Activated CD4-positive, CD25-positive, alpha-beta regulatory T cell (primary cell): ENCODE measurements at regions not wholly inside any gene's neighbourhood (a gene's known extent, or its start where the extent isn't known, plus 50 kb on each side); places are given as distances from the start of the nearest gene placed in this dataset.

Source experiments
- DNase-seq, 4 experiments: peaks; one replicate each; lab custom pipeline; 2025; lab: John Stamatoyannopoulos, UW

- no peak for DNase-seq
Observed at GRCh38 chr15:95558131-95558530, 772.4 kb upstream of the NR2F2 start.

- DNase-seq = no peak
Observed at GRCh38 chr15:95558916-95559315, 771.6 kb upstream of the NR2F2 start.

GRCh38 chr15:95559875-95560394 is 770.6 kb upstream of the NR2F2 start:
- no peak for DNase-seq

- DNase-seq = no peak
Observed at GRCh38 chr15:95561463-95561862, 769.0 kb upstream of the NR2F2 start.

- DNase-seq = no peak
Observed at GRCh38 chr15:95563634-95564033, 766.9 kb upstream of the NR2F2 start.

- no peak for DNase-seq
Observed at GRCh38 chr15:95565016-95565600, 765.4 kb upstream of the NR2F2 start.

- no peak for DNase-seq
Observed at GRCh38 chr15:95565690-95566089, 764.8 kb upstream of the NR2F2 start.

- no peak for DNase-seq
Observed at GRCh38 chr15:95567686-95568085, 762.8 kb upstream of the NR2F2 start.

- no peak for DNase-seq
Observed at GRCh38 chr15:95574053-95574452, 756.4 kb upstream of the NR2F2 start.

- no peak for DNase-seq
Observed at GRCh38 chr15:95577927-95578326, 752.6 kb upstream of the NR2F2 start.

GRCh38 chr15:95580121-95580520 is 750.4 kb upstream of the NR2F2 start:
- no peak for DNase-seq

- no peak for DNase-seq
Observed at GRCh38 chr15:95581595-95581994, 748.9 kb upstream of the NR2F2 start.

- DNase-seq = no peak
Observed at GRCh38 chr15:95584088-95584487, 746.4 kb upstream of the NR2F2 start.

GRCh38 chr15:95588056-95588455 is 742.4 kb upstream of the NR2F2 start:
- no peak for DNase-seq

GRCh38 chr15:95590533-95591044 is 739.9 kb upstream of the NR2F2 start:
- DNase-seq = no peak

GRCh38 chr15:95591270-95591669 is 739.2 kb upstream of the NR2F2 start:
- DNase-seq = no peak

- DNase-seq = no peak
Observed at GRCh38 chr15:95591886-95592285, 738.6 kb upstream of the NR2F2 start.

GRCh38 chr15:95594496-95594895 is 736.0 kb upstream of the NR2F2 start:
- DNase-seq = no peak

GRCh38 chr15:95595759-95596158 is 734.7 kb upstream of the NR2F2 start:
- DNase-seq = no peak

- DNase-seq = no peak
Observed at GRCh38 chr15:95596496-95596895, 734.0 kb upstream of the NR2F2 start.

GRCh38 chr15:95598251-95598855 is 732.1 kb upstream of the NR2F2 start:
- DNase-seq = no peak

GRCh38 chr15:95600367-95600766 is 730.1 kb upstream of the NR2F2 start:
- no peak for DNase-seq

- no peak for DNase-seq
Observed at GRCh38 chr15:95600884-95601283, 729.6 kb upstream of the NR2F2 start.

- DNase-seq = no peak
Observed at GRCh38 chr15:95601525-95601924, 729.0 kb upstream of the NR2F2 start.
